PC-9 (cell line): ENCODE measurements at regions not wholly inside any gene's neighbourhood (a gene's known extent, or its start where the extent isn't known, plus 50 kb on each side); places are given as distances from the start of the nearest gene placed in this dataset.

Source experiments
- BruUV-seq: library from RNA; stranded (reverse); fragments of 400-500 nt; replicated peaks from 2 replicates; lab custom pipeline; 2021; lab: Mats Ljungman, UMichigan
- CTCF ChIA-PET: fragments of 300-600 bp; sonication (Branson Sonifier 250); formaldehyde crosslinking; loops from one replicate; lab custom pipeline; 2022; ENCODE audit warnings: antibody characterized with exemption; lab: Charles Lee
- POLR2A ChIA-PET: fragments of 300-600 bp; sonication (Branson Sonifier 250); formaldehyde crosslinking; loops from one replicate; lab custom pipeline; 2022; ENCODE audit warnings: antibody characterized with exemption; ENCODE audit not compliant: unreplicated experiment; lab: Charles Lee
- DNase-seq, 2 experiments: peaks; one replicate each; pipeline versions ENCODE4 v3.0.0 to v3.0.0-alpha.2; 2015 to 2022; ENCODE audit warnings: mixed read lengths in 1 of 2
- H2AFZ ChIP-seq: fragments of 200-600 bp; sonication (generic); 2 replicates; pipeline ENCODE4 v1.8.1; 2017; ENCODE audit warnings: antibody characterized with exemption
- H3F3A ChIP-seq: fragments of 200-600 bp; sonication (generic); 2 replicates; pipeline ENCODE4 v1.8.1; 2017; ENCODE audit warnings: antibody characterized with exemption, mild to moderate bottlenecking, low read depth; ENCODE audit not compliant: insufficient read depth
- H3K27ac ChIP-seq: fragments of 200-600 bp; sonication (generic); 2 replicates; pipeline ENCODE4 v1.6.1; 2016; ENCODE audit warnings: mixed run types
- H3K27me3 ChIP-seq: fragments of 200-600 bp; sonication (generic); 2 replicates; pipeline ENCODE4 v1.6.1; 2016; ENCODE audit warnings: low read depth, mixed run types; ENCODE audit not compliant: insufficient read depth
- H3K36me3 ChIP-seq: fragments of 200-600 bp; sonication (generic); 2 replicates; pipeline ENCODE4 v1.6.1; 2016; ENCODE audit warnings: low read depth, mixed run types
- H3K4me1 ChIP-seq: fragments of 200-600 bp; sonication (generic); replicated peaks from 2 replicates; pipeline ENCODE4 v1.6.1; 2016; ENCODE audit warnings: mixed run types; ENCODE audit not compliant: insufficient read depth
- H3K4me2 ChIP-seq: fragments of 200-600 bp; sonication (generic); 2 replicates; pipeline ENCODE4 v1.6.1; 2017; ENCODE audit warnings: mixed run types
- H3K4me3 ChIP-seq: fragments of 200-600 bp; sonication (generic); 2 replicates; pipeline ENCODE4 v1.6.1; 2016; ENCODE audit warnings: mixed run types
- H3K79me2 ChIP-seq: fragments of 200-600 bp; sonication (generic); 2 replicates; pipeline ENCODE4 v1.6.1; 2017; ENCODE audit warnings: low read depth, mixed run types
- H3K9me2 ChIP-seq: fragments of 200-600 bp; sonication (generic); 2 replicates; pipeline ENCODE4 v1.8.1; 2017; ENCODE audit warnings: mild to moderate bottlenecking; ENCODE audit not compliant: insufficient read depth
- H3K9me3 ChIP-seq: fragments of 200-600 bp; sonication (generic); 2 replicates; pipeline ENCODE4 v1.8.1; 2016; ENCODE audit warnings: low read depth; ENCODE audit not compliant: insufficient read depth
- H4K20me1 ChIP-seq: fragments of 200-600 bp; sonication (generic); 2 replicates; pipeline ENCODE4 v1.8.1; 2017; ENCODE audit not compliant: insufficient read depth
- CTCF ChIP-seq: fragments of 200-600 bp; sonication (generic); conservative IDR thresholded peaks from 2 replicates; pipeline ENCODE4 v1.6.1; 2017; ENCODE audit warnings: mixed run types, antibody characterized with exemption, mild to moderate bottlenecking, moderate library complexity
- EZH2 ChIP-seq: fragments of 200-600 bp; sonication (generic); IDR thresholded peaks from 2 replicates; pipeline ENCODE4 v1.8.0; 2017; ENCODE audit warnings: antibody characterized with exemption, low read depth
- intact Hi-C: fragments of 100-400 bp; cut with micrococcal nuclease; formaldehyde crosslinking; loops from one replicate; pipeline ENCODE4 v1.10.0; 2022; ENCODE audit not compliant: unreplicated experiment

- TF ChIP-seq EZH2, result no peak
- no peak for TF ChIP-seq CTCF
- Histone ChIP-seq H3K9me2 (no peaks in the 10 kb centered on the region), H3K27me3 (no peaks in the 10 kb centered on the region), H3K27ac (no peak overlapping the region), H3K4me1 (no peaks in the 10 kb centered on the region), H2AFZ (no peak overlapping the region), H3K4me3 (no peak overlapping the region), H4K20me1 (no peaks in the 10 kb centered on the region), H3K4me2 (no peak overlapping the region), H3F3A (no peaks in the 10 kb centered on the region), H3K9me3 (no peaks in the 10 kb centered on the region), H3K36me3 (no peaks in the 10 kb centered on the region), H3K79me2 (no peaks in the 10 kb centered on the region)
- BruUV-seq, result no TSS peak
- ChIA-PET POLR2A (no interaction called here), CTCF (no interaction called here)
- intact Hi-C loops, result no loop called here
- DNase-seq, result no peak
Measured at GRCh38 chr15:95059346-95059905, 828.1 kb downstream of the MCTP2 start.

GRCh38 chr15:95068701-95069521 lies 837.5 kb downstream of the MCTP2 start:
- Histone ChIP-seq H3K4me3 (no peak overlapping the region), H3K79me2 (no peaks in the 10 kb centered on the region), H3K4me2 (no peak overlapping the region), H3K27ac (no peak overlapping the region), H3K27me3 (no peaks in the 10 kb centered on the region), H3F3A (no peaks in the 10 kb centered on the region), H3K36me3 (no peaks in the 10 kb centered on the region), H3K9me2 (no peaks in the 10 kb centered on the region), H3K4me1 (no peaks in the 10 kb centered on the region), H4K20me1 (no peaks in the 10 kb centered on the region), H2AFZ (no peak overlapping the region), H3K9me3 (no peaks in the 10 kb centered on the region)
- TF ChIP-seq EZH2 (no peak), CTCF (no peak)
- intact Hi-C loops, result no loop called here
- CTCF ChIA-PET, result no interaction called here
- DNase-seq, result no peak
- POLR2A ChIA-PET, result no interaction called here
- BruUV-seq, result no TSS peak

GRCh38 chr15:95075792-95076677 lies 844.7 kb downstream of the MCTP2 start:
- POLR2A ChIA-PET, result no interaction called here
- H3K27me3 ChIP-seq, result no peaks in the 10 kb centered on the region
- no peaks in the 10 kb centered on the region for H3F3A ChIP-seq
- no peaks in the 10 kb centered on the region for H3K79me2 ChIP-seq
- TF ChIP-seq CTCF (no peak), EZH2 (no peak)
- H3K9me2 ChIP-seq, result no peaks in the 10 kb centered on the region
- no peaks in the 10 kb centered on the region for H4K20me1 ChIP-seq
- intact Hi-C loops, result no loop called here
- BruUV-seq, result no TSS peak
- no peaks in the 10 kb centered on the region for H3K4me1 ChIP-seq
- DNase-seq, result no peak
- CTCF ChIA-PET, result no interaction called here
- H3K27ac ChIP-seq, result no peak overlapping the region
- no peaks in the 10 kb centered on the region for H3K36me3 ChIP-seq
- H3K4me2 ChIP-seq, result no peak overlapping the region
- H2AFZ ChIP-seq, result no peak overlapping the region
- H3K9me3 ChIP-seq, result no peaks in the 10 kb centered on the region
- H3K4me3 ChIP-seq, result no peak overlapping the region
